Fibroblast of pulmonary artery (primary cell): ENCODE measurements at regions not wholly inside any gene's neighbourhood (a gene's known extent, or its start where the extent isn't known, plus 50 kb on each side); places are given as distances from the start of the nearest gene placed in this dataset.

Source experiments
- DNase-seq: peaks from one replicate; pipeline ENCODE4 v3.0.0-alpha.2; 2010; ENCODE audit warnings: low read depth
- H3K4me3 ChIP-seq: replicated peaks from 2 replicates; pipeline ENCODE4 v1.5.1; 2011; ENCODE audit warnings: low read depth, mild to moderate bottlenecking, control low read depth, low read length, moderate library complexity
- TF ChIP-seq, protein P1 (sequence below): IDR thresholded peaks from 2 replicates; pipeline ENCODE4 v1.5.1; 2011; ENCODE audit warnings: mild to moderate bottlenecking, control low read depth, low read length, inconsistent platforms; ENCODE audit errors: missing control alignments

- TF ChIP-seq, protein P1, sequence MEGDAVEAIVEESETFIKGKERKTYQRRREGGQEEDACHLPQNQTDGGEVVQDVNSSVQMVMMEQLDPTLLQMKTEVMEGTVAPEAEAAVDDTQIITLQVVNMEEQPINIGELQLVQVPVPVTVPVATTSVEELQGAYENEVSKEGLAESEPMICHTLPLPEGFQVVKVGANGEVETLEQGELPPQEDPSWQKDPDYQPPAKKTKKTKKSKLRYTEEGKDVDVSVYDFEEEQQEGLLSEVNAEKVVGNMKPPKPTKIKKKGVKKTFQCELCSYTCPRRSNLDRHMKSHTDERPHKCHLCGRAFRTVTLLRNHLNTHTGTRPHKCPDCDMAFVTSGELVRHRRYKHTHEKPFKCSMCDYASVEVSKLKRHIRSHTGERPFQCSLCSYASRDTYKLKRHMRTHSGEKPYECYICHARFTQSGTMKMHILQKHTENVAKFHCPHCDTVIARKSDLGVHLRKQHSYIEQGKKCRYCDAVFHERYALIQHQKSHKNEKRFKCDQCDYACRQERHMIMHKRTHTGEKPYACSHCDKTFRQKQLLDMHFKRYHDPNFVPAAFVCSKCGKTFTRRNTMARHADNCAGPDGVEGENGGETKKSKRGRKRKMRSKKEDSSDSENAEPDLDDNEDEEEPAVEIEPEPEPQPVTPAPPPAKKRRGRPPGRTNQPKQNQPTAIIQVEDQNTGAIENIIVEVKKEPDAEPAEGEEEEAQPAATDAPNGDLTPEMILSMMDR, result no peak
- no peak for DNase-seq
Measured at GRCh38 chr9:85156652-85157051, 487.1 kb downstream of the NTRK2 start.

DNA sequence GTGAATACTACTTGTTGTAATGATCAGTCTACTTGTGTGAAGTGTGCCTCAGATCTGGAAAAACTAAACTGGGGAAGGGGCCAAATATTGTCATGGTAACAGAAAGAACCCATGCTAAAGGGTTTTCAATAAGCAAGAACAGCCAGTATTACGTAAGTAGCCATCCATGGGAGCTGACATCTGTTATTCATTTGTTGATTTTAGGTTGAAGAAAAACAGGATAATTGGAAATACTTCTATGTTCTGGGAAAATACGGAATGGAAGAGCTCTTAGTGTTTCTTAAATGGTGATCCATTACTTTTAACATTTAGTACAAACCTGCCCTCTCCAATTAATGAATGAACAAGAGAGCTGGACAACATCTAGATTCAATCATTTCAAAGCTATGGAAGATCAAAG, 485.8 kb downstream of the NTRK2 start:
- TF ChIP-seq, protein P1, result no peak
- no peak overlapping the region for H3K4me3 ChIP-seq
- no peak for DNase-seq

More at GRCh38 chr9:85156652-85157051, 487.1 kb downstream of the NTRK2 start:
- no peak overlapping the region for H3K4me3 ChIP-seq

DNA sequence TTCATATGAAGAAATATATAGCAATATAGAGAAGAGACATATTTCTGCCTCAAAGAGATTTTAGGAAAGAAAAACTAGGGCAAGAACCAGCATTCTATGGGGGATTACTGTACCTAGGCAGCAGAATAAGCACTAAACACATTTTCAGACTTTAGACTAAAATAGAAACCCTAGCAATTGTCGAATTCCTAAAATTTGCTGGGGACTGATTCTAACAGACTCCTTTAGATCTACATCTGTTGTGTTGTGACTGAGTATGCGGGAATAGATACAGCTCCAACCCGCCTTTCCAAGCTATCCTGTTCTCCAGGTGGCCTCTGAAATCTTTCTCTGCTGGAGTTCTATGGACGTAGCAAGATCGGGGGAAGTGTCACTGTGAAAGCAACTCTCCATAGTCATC, 482.2 kb downstream of the NTRK2 start:
- no peak for DNase-seq

GRCh38 chr9:85151162-85151561, 481.6 kb downstream of the NTRK2 start:
- TF ChIP-seq, protein P1, result no peak

More for the DNA sequence above, 482.2 kb downstream of the NTRK2 start:
- no peak overlapping the region for H3K4me3 ChIP-seq
- TF ChIP-seq, protein P1, result no peak

GRCh38 chr9:85147046-85147640, 477.6 kb downstream of the NTRK2 start:
- no peak for DNase-seq
- no peak overlapping the region for H3K4me3 ChIP-seq
- TF ChIP-seq, protein P1, result no peak

More at GRCh38 chr9:85151162-85151561, 481.6 kb downstream of the NTRK2 start:
- H3K4me3 ChIP-seq, result no peak overlapping the region
- DNase-seq, result no peak

DNA sequence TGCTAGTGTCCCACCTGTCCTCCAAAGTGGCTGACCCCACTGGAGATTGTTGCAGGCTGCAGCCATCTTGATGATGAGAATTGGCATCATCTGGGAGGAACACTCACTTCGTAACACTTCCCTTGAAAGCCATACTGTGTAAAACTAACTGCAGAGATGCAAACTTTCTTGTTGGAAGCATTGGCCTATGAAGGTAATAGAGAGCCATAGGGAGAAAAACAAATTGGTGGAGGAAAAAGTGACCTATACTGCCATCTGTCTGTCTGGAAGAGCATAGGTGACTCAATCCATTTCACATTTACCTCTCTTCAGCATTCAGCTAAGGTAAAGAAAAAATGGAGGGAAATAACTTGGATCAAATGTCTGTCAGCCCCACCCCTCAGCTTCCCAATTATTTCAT, 473.4 kb downstream of the NTRK2 start:
- TF ChIP-seq, protein P1, result peak; percentile 35
- no peak overlapping the region for H3K4me3 ChIP-seq
- DNase-seq, result peak; percentile 3

DNA sequence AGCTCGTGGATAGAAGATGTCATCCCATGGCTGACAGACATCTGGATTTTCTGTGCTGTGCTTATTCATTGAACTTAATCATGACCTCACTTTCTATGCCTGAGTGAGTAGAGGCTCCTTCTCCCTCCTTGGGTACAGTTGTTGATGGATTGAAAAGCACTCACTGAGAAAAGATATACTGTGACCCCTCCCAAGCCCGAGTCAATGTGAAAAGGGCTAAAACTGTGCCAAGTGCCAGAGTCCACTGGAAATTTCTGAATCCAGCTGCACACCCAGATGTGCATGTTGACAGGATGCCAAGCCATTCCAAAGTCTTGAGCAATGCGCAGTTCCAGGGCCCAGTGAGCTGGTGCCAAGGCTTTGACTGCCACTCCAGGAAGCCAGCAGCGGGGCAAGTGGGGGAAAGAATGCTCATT, 473.0 kb downstream of the NTRK2 start:
- H3K4me3 ChIP-seq, result no peak overlapping the region

More for the DNA sequence above, 473.0 kb downstream of the NTRK2 start:
- no peak for DNase-seq
- TF ChIP-seq, protein P1, result no peak
